H9 (cell line): ENCODE measurements at regions not wholly inside any gene's neighbourhood (a gene's known extent, or its start where the extent isn't known, plus 50 kb on each side); places are given as distances from the start of the nearest gene placed in this dataset.

Source experiments
- DNase-seq: peaks from one replicate; pipeline ENCODE4 v3.0.0-alpha.2; 2017
- H2AFZ ChIP-seq: one replicate; pipeline ENCODE4 v1.6.1; 2013; ENCODE audit warnings: mild to moderate bottlenecking, low read length, control low read depth, moderate library complexity
- H2AK5ac ChIP-seq: 2 replicates; pipeline ENCODE4 v1.6.1; 2013; ENCODE audit warnings: low read length, control low read depth, mixed read lengths; ENCODE audit not compliant: insufficient read length
- H2BK120ac ChIP-seq: one replicate; pipeline ENCODE4 v1.6.1; 2013; ENCODE audit warnings: low read depth, mild to moderate bottlenecking, low read length, control low read depth, inconsistent platforms; ENCODE audit not compliant: poor library complexity, severe bottlenecking
- H2BK12ac ChIP-seq: 2 replicates; pipeline ENCODE4 v1.6.1; 2013; ENCODE audit warnings: low read length, control low read depth, mixed read lengths, low read depth; ENCODE audit not compliant: insufficient read length
- H2BK15ac ChIP-seq: 2 replicates; pipeline ENCODE4 v1.6.1; 2013; ENCODE audit warnings: low read depth, low read length, control low read depth
- H2BK20ac ChIP-seq: one replicate; pipeline ENCODE4 v1.6.1; 2013; ENCODE audit warnings: low read depth, mild to moderate bottlenecking, low read length, control low read depth, inconsistent platforms; ENCODE audit not compliant: poor library complexity, severe bottlenecking
- H2BK5ac ChIP-seq: 2 replicates; pipeline ENCODE4 v1.6.1; 2013; ENCODE audit warnings: low read length, control low read depth, mixed read lengths; ENCODE audit not compliant: insufficient read length
- H3K14ac ChIP-seq: 2 replicates; pipeline ENCODE4 v1.6.1; 2013; ENCODE audit warnings: low read length, control low read depth; ENCODE audit not compliant: insufficient read depth
- H3K18ac ChIP-seq: 2 replicates; pipeline ENCODE4 v1.6.1; 2013; ENCODE audit warnings: low read depth, mild to moderate bottlenecking, mixed read lengths, low read length, control low read depth; ENCODE audit not compliant: insufficient read length
- H3K23ac ChIP-seq: 2 replicates; pipeline ENCODE4 v1.6.1; 2013; ENCODE audit warnings: low read length, control low read depth, mixed read lengths, low read depth; ENCODE audit not compliant: insufficient read length
- H3K23me2 ChIP-seq: 2 replicates; pipeline ENCODE4 v1.6.1; 2013; ENCODE audit warnings: low read depth, mild to moderate bottlenecking, mixed read lengths, low read length, control low read depth; ENCODE audit not compliant: insufficient read length, poor library complexity, severe bottlenecking
- H3K27ac ChIP-seq: 2 replicates; pipeline ENCODE4 v1.5.1; 2013; ENCODE audit warnings: low read length, control low read depth, mixed read lengths, low read depth; ENCODE audit not compliant: insufficient read length
- H3K27me3 ChIP-seq: 2 replicates; pipeline ENCODE4 v1.6.1; 2013; ENCODE audit warnings: low read length, control low read depth, inconsistent platforms; ENCODE audit not compliant: insufficient read depth
- H3K4ac ChIP-seq: 2 replicates; pipeline ENCODE4 v1.6.1; 2013; ENCODE audit warnings: low read depth, mild to moderate bottlenecking, control low read depth, inconsistent platforms, low read length, moderate library complexity
- H3K4me1 ChIP-seq: 2 replicates; pipeline ENCODE4 v1.6.1; 2013; ENCODE audit warnings: low read length, control low read depth, inconsistent platforms; ENCODE audit not compliant: insufficient read depth
- H3K4me2 ChIP-seq: 2 replicates; pipeline ENCODE4 v1.6.1; 2013; ENCODE audit warnings: low read length, control low read depth, mixed read lengths; ENCODE audit not compliant: insufficient read length, insufficient read depth
- H3K56ac ChIP-seq: 2 replicates; pipeline ENCODE4 v1.6.1; 2013; ENCODE audit warnings: low read depth, mild to moderate bottlenecking, mixed read lengths, low read length, control low read depth; ENCODE audit not compliant: insufficient read length
- H3K79me1 ChIP-seq: 2 replicates; pipeline ENCODE4 v1.6.1; 2013; ENCODE audit warnings: low read depth, mild to moderate bottlenecking, moderate library complexity, low read length, control low read depth, inconsistent platforms; ENCODE audit not compliant: insufficient read depth, poor library complexity, severe bottlenecking
- H3K79me2 ChIP-seq: 2 replicates; pipeline ENCODE4 v1.6.1; 2013; ENCODE audit warnings: low read length, control low read depth, inconsistent platforms; ENCODE audit not compliant: insufficient read depth
- H3K9ac ChIP-seq: 2 replicates; pipeline ENCODE4 v1.6.1; 2013; ENCODE audit warnings: low read length, control low read depth, mixed read lengths; ENCODE audit not compliant: insufficient read length; ENCODE audit errors: extremely low read depth
- H3K9me3 ChIP-seq: one replicate; pipeline ENCODE4 v1.6.1; 2013; ENCODE audit warnings: low read depth, low read length, inconsistent platforms; ENCODE audit not compliant: control insufficient read depth
- H3T11ph ChIP-seq: one replicate; pipeline ENCODE4 v1.6.1; 2013; ENCODE audit warnings: mild to moderate bottlenecking, low read length, control low read depth, inconsistent platforms
- H4K20me1 ChIP-seq: one replicate; pipeline ENCODE4 v1.6.1; 2013; ENCODE audit not compliant: control insufficient read depth, insufficient read length, insufficient read depth
- H4K5ac ChIP-seq: 2 replicates; pipeline ENCODE4 v1.6.1; 2013; ENCODE audit warnings: low read depth, mild to moderate bottlenecking, mixed read lengths, low read length, control low read depth; ENCODE audit not compliant: insufficient read length
- H4K8ac ChIP-seq: replicated peaks from 2 replicates; pipeline ENCODE4 v1.6.1; 2013; ENCODE audit warnings: low read length, control low read depth, mixed read lengths, low read depth; ENCODE audit not compliant: insufficient read length
- H4K91ac ChIP-seq: 2 replicates; pipeline ENCODE4 v1.6.1; 2013; ENCODE audit warnings: low read depth, mild to moderate bottlenecking, moderate library complexity, mixed read lengths, low read length, control low read depth; ENCODE audit not compliant: insufficient read length
- H3K27ac Mint-ChIP-seq, 3 experiments: 2 replicates in 2 of 3; 3 replicates in 1 of 3; pipeline ENCODE4 v1.8.0; 2020 to 2021; ENCODE audit warnings: mixed read lengths in 3 of 3, mild to moderate bottlenecking in 1 of 3, moderate library complexity in 1 of 3
- H3K27me3 Mint-ChIP-seq: 2 replicates; pipeline ENCODE4 v1.8.0; 2021; ENCODE audit warnings: low read depth, mild to moderate bottlenecking, moderate library complexity, mixed read lengths
- H3K36me3 Mint-ChIP-seq, 3 experiments: 2 replicates in 2 of 3; 3 replicates in 1 of 3; pipeline ENCODE4 v1.8.0; 2020 to 2021; ENCODE audit warnings: low read depth in 3 of 3, mixed read lengths in 3 of 3; ENCODE audit not compliant: insufficient read depth in 1 of 3
- H3K4me1 Mint-ChIP-seq, 2 experiments: 2 replicates each; pipeline ENCODE4 v1.8.0; 2020; ENCODE audit warnings: mixed read lengths in 2 of 2
- H3K4me3 Mint-ChIP-seq, 2 experiments: 2 replicates in 1 of 2; 3 replicates in 1 of 2; pipeline ENCODE4 v1.8.0; 2020 to 2021; ENCODE audit warnings: mild to moderate bottlenecking in 2 of 2, mixed read lengths in 2 of 2, moderate library complexity in 1 of 2
- H3K9me3 Mint-ChIP-seq, 2 experiments: 2 replicates in 1 of 2; 3 replicates in 1 of 2; pipeline ENCODE4 v1.8.0; 2020; ENCODE audit warnings: mild to moderate bottlenecking in 2 of 2, mixed read lengths in 2 of 2, moderate library complexity in 1 of 2
- TF ChIP-seq, protein P1 (sequence below): fragments of 200-600 bp; sonication (generic); conservative IDR thresholded peaks from 3 replicates; pipeline ENCODE4 v1.8.0; 2021; ENCODE audit warnings: antibody characterized with exemption, mild to moderate bottlenecking

DNA sequence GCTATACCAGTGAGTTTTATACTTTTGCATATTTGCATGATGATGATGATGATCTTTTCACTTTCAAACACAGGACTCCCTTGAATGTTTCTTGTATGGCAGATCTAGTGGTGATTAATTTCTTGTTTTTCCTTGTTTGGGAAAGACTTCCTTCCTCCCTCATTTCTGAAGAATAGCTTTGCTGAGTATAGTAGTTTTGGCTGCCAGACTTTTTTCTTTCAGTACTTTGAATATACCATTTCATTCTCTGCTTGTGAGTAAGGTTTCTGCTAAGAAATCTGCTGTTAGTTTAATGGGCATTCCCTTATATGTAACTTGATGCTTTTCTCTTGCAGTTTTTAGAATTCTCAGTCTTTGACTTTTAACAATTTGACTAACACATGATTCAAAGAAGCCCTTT is 547.4 kb upstream of the CXADR start:
- Histone ChIP-seq H2BK5ac (no peak overlapping the region), H2AFZ (no peak overlapping the region), H3T11ph (no peak overlapping the region), H2BK20ac (no peak overlapping the region), H2AK5ac (no peak overlapping the region), H3K27me3 (no peaks in the 10 kb centered on the region), H3K4me2 (no peak overlapping the region), H4K5ac (no peak overlapping the region), H3K14ac (no peak overlapping the region), H2BK120ac (no peak overlapping the region), H3K23me2 (no peaks in the 10 kb centered on the region), H4K20me1 (no peaks in the 10 kb centered on the region), H3K79me1 (no peaks in the 10 kb centered on the region), H3K18ac (no peak overlapping the region), H3K4ac (no peak overlapping the region), H2BK12ac (no peak overlapping the region), H3K56ac (no peak overlapping the region), H2BK15ac (no peak overlapping the region), H3K9ac (no peak overlapping the region), H4K91ac (no peak overlapping the region), H3K79me2 (no peaks in the 10 kb centered on the region), H3K4me1 (no peaks in the 10 kb centered on the region), H3K23ac (no peak overlapping the region), H4K8ac (no peak overlapping the region), H3K9me3 (no peaks in the 10 kb centered on the region), H3K27ac (no peak overlapping the region)
- TF ChIP-seq, protein P1, sequence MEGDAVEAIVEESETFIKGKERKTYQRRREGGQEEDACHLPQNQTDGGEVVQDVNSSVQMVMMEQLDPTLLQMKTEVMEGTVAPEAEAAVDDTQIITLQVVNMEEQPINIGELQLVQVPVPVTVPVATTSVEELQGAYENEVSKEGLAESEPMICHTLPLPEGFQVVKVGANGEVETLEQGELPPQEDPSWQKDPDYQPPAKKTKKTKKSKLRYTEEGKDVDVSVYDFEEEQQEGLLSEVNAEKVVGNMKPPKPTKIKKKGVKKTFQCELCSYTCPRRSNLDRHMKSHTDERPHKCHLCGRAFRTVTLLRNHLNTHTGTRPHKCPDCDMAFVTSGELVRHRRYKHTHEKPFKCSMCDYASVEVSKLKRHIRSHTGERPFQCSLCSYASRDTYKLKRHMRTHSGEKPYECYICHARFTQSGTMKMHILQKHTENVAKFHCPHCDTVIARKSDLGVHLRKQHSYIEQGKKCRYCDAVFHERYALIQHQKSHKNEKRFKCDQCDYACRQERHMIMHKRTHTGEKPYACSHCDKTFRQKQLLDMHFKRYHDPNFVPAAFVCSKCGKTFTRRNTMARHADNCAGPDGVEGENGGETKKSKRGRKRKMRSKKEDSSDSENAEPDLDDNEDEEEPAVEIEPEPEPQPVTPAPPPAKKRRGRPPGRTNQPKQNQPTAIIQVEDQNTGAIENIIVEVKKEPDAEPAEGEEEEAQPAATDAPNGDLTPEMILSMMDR = no peak
- Mint-ChIP-seq H3K27ac (no peak overlapping the region), H3K9me3 (peaks cover 14 to 16% of the 10 kb centered on the region in 2 experiments), H3K27me3 (no peaks in the 10 kb centered on the region), H3K36me3 (peaks cover 0 to 17% (median 5%) of the 10 kb centered on the region in 3 experiments; a peak in 5 of 7 replicates), H3K4me3 (no peak overlapping the region), H3K4me1 (no peaks in the 10 kb centered on the region)
- DNase-seq = no peak
